ENCODE measurements at regions not wholly inside any gene's neighbourhood (a gene's known extent, or its start where the extent isn't known, plus 50 kb on each side); places are given as distances from the start of the nearest gene placed in this dataset.
A peak's percentile ranks its signal among the peaks of the same experiment; 100 is the strongest.

DNA sequence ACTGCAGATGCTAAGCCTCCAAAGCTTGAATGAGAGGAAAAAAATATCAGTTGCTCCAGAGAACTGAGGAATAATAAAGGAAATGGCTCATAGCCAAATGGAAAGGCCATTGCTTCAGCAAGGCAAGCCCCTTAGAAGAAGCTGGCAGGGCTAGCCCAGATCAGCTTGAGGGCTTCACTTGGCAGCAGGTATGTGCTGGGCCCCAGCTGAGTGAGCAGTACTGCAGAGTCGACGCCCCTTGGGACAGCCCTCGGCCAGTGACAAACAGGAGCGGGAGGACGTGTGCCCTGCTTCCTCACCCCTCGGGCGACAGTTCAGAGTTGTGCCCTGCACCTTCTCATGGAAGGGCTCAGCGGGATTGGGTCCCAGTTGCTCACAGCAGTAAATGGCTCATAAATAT is 1031.2 kb upstream of the TMEM132C start:
- 60 to 76% (median 71%) methylated on average over 8 of the region's 8 CpGs for WGBS, 4 donors
- DNase-seq (no peak), ATAC-seq (no peak)
- H3K27me3 ChIP-seq: no peaks in the 10 kb centered on the region
- no peak overlapping the region for H3K27ac ChIP-seq
- TF ChIP-seq POLR2A (IDR thresholded peaks at IDR 0.05): no peak
- TF ChIP-seq, protein P1, sequence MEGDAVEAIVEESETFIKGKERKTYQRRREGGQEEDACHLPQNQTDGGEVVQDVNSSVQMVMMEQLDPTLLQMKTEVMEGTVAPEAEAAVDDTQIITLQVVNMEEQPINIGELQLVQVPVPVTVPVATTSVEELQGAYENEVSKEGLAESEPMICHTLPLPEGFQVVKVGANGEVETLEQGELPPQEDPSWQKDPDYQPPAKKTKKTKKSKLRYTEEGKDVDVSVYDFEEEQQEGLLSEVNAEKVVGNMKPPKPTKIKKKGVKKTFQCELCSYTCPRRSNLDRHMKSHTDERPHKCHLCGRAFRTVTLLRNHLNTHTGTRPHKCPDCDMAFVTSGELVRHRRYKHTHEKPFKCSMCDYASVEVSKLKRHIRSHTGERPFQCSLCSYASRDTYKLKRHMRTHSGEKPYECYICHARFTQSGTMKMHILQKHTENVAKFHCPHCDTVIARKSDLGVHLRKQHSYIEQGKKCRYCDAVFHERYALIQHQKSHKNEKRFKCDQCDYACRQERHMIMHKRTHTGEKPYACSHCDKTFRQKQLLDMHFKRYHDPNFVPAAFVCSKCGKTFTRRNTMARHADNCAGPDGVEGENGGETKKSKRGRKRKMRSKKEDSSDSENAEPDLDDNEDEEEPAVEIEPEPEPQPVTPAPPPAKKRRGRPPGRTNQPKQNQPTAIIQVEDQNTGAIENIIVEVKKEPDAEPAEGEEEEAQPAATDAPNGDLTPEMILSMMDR (IDR thresholded peaks at IDR 0.05): no peak
- no peaks in the 10 kb centered on the region for H3K36me3 ChIP-seq
- H3K4me1 ChIP-seq: peaks cover 0 to 5% (median 0%) of the 10 kb centered on the region in 12 donors
- intact Hi-C loops (cut with DNase I): no loop called here
- H3K4me3 ChIP-seq: no peak overlapping the region
- no peaks in the 10 kb centered on the region for H3K9me3 ChIP-seq

DNA sequence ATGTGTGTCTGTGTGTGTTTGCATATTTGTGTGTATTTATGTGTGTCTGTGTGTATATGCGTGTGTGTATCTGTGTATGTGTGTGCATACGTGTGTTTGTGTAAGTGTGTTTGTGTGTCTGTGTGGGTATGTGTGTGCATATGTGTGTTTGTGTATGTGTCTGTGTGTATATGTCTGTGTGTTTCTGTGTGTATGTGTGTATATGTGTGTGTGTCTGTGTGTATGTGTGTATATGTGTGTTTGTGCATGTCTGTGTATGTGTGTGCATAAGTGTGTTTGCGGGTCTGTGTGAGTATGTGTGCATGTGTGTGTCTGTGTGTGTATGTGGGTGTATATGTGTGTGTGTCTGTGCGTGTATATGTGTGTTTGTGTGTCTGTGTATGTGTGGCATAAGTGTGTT is 1030.5 kb upstream of the TMEM132C start:
- H3K27me3 ChIP-seq: peaks cover 0 to 5% (median 0%) of the 10 kb centered on the region in 9 donors
- H3K36me3 ChIP-seq: no peaks in the 10 kb centered on the region
- H3K9me3 ChIP-seq: no peaks in the 10 kb centered on the region
- DNase-seq: no peak
- peak overlapping the region in 1 of 12 donors; percentile 70 for H3K27ac ChIP-seq
- no peak for ATAC-seq
- no peak for TF ChIP-seq POLR2A (IDR thresholded peaks at IDR 0.05)
- TF ChIP-seq, protein P1 (IDR thresholded peaks at IDR 0.05): no peak
- H3K4me3 ChIP-seq: no peak overlapping the region
- peaks cover 0 to 5% (median 0%) of the 10 kb centered on the region in 12 donors for H3K4me1 ChIP-seq
- intact Hi-C loops (cut with DNase I): no loop called here
- WGBS, 4 donors: 69 to 91% (median 83%) methylated on average over 4 of the region's 4 CpGs

DNA sequence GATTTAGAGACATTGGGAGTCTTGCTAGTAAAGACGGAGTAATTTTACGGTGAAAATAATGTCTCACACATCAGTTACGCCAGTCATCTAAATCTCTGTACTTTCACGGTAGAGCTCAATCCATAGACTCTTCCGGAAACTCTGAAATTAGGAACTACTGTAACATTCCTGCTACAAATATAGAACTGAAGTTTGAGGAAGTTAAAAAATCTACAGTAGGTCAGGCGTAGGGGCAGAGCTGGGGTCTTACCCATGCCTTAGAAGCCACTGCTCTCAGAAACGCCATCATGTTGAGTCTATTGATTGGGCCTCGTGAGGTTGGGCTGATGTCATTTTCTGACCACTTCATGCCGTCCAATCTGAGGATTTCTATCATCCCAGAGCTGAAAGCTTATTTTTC is 1029.8 kb upstream of the TMEM132C start:
- ATAC-seq (no peak), DNase-seq (no peak)
- H3K27ac ChIP-seq: peak overlapping the region in 1 of 12 donors; percentile 70
- no peaks in the 10 kb centered on the region for H3K9me3 ChIP-seq
- H3K4me3 ChIP-seq: peak overlapping the region in 1 of 12 donors; percentile 3
- H3K4me1 ChIP-seq: peaks cover 0 to 5% (median 0%) of the 10 kb centered on the region in 12 donors
- H3K27me3 ChIP-seq: peaks cover 0 to 11% (median 0%) of the 10 kb centered on the region in 9 donors
- 87 to 90% (median 90%) methylated on average over 9 of the region's 9 CpGs for WGBS, 4 donors
- TF ChIP-seq, protein P1 (IDR thresholded peaks at IDR 0.05): no peak
- TF ChIP-seq POLR2A (IDR thresholded peaks at IDR 0.05): no peak
- intact Hi-C loops (cut with DNase I): no loop called here
- no peaks in the 10 kb centered on the region for H3K36me3 ChIP-seq

DNA sequence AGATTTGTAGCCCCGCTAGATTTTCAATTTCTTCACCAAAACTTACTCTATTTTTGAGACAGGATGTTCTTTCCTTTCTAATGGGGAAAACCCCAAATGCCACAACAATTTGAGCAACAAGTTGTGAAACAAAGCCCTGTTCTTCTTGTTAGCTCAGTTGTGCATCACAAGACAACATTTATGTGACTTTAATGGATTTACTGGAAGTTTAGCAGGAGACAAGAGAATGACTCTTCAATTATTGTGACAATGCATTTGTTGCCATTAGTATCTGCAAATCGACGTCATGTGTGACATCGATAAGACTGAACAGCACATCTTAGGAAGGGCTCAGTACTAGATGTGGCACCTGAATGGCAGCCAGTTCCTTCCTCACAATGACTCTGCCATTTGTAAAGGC is 1028.9 kb upstream of the TMEM132C start:
- peaks cover 0 to 17% (median 0%) of the 10 kb centered on the region in 9 donors for H3K27me3 ChIP-seq
- peak overlapping the region in 1 of 12 donors; percentile 70 for H3K27ac ChIP-seq
- TF ChIP-seq, protein P1 (IDR thresholded peaks at IDR 0.05): no peak
- no peak for TF ChIP-seq POLR2A (IDR thresholded peaks at IDR 0.05)
- DNase-seq (no peak), ATAC-seq (no peak)
- H3K4me3 ChIP-seq: no peak overlapping the region
- H3K36me3 ChIP-seq: no peaks in the 10 kb centered on the region
- H3K9me3 ChIP-seq: no peaks in the 10 kb centered on the region
- WGBS, 4 donors: 90 to 93% (median 92%) methylated on average over 4 of the region's 4 CpGs
- H3K4me1 ChIP-seq: peaks cover 0 to 5% (median 0%) of the 10 kb centered on the region in 12 donors
- intact Hi-C loops (cut with DNase I): no loop called here

All from heart left ventricle (tissue), 16 donors.